ENCODE measurements at regions not wholly inside any gene's neighbourhood (a gene's known extent, or its start where the extent isn't known, plus 50 kb on each side); places are given as distances from the start of the nearest gene placed in this dataset.

DNA sequence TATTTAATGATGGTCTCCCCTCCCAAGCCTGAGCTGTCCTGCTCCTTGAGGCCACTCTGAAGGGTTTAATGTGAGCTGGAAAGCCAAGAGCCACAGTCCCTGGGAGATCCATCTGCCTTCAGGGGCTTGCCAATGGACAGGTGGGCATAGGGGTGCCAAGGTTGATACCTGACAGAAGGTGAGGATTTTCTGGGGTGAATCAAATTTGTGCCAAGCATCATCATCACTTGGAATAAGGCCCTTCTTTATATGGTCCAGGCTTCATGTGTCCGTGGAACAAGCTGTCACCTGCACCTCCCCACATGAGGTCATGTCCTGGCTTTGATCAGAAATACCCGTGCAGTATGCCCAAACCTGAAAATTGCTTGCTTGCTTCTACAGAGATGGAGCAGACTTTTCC is 71.9 kb upstream of the CTNNB1 start:
- WGBS, 2 donors, result 95 to 96% methylated on average over 2 of the region's 2 CpGs
- TF ChIP-seq, protein P1, sequence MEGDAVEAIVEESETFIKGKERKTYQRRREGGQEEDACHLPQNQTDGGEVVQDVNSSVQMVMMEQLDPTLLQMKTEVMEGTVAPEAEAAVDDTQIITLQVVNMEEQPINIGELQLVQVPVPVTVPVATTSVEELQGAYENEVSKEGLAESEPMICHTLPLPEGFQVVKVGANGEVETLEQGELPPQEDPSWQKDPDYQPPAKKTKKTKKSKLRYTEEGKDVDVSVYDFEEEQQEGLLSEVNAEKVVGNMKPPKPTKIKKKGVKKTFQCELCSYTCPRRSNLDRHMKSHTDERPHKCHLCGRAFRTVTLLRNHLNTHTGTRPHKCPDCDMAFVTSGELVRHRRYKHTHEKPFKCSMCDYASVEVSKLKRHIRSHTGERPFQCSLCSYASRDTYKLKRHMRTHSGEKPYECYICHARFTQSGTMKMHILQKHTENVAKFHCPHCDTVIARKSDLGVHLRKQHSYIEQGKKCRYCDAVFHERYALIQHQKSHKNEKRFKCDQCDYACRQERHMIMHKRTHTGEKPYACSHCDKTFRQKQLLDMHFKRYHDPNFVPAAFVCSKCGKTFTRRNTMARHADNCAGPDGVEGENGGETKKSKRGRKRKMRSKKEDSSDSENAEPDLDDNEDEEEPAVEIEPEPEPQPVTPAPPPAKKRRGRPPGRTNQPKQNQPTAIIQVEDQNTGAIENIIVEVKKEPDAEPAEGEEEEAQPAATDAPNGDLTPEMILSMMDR (IDR thresholded peaks at IDR 0.05), result no peak
- no peak for TF ChIP-seq POLR2A (IDR thresholded peaks at IDR 0.05)
- Histone ChIP-seq H3K27ac (no peak overlapping the region), H3K4me3 (no peak overlapping the region), H3K9me3 (no peaks in the 10 kb centered on the region), H3K27me3 (no peaks in the 10 kb centered on the region), H3K36me3 (ENCODE audit: low read depth, missing control alignments) (no peaks in the 10 kb centered on the region), H3K4me1 (no peaks in the 10 kb centered on the region)
- no peak for DNase-seq
- intact Hi-C loops (cut with DNase I; ENCODE audit: low total_unique reads), result no loop called here

DNA sequence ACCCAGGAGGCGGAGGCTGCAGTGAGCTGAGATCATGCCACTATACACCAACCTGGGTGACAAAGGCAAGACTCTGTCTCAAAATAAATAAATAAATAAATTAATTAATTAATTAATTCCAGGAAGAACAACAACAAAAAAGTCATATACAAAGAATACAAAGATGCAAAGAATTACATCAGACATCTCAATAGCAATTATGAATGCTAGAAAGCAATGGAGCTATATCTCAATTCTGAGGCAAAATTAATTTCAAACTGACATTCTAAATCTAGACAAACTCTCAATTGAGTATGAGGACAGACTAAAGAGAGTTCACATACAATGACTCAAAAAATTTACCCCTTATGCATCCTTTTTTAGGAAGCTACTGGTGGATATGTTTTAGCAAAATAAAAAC is 69.6 kb upstream of the CTNNB1 start:
- intact Hi-C loops (cut with DNase I; ENCODE audit: low total_unique reads), result no loop called here

DNA sequence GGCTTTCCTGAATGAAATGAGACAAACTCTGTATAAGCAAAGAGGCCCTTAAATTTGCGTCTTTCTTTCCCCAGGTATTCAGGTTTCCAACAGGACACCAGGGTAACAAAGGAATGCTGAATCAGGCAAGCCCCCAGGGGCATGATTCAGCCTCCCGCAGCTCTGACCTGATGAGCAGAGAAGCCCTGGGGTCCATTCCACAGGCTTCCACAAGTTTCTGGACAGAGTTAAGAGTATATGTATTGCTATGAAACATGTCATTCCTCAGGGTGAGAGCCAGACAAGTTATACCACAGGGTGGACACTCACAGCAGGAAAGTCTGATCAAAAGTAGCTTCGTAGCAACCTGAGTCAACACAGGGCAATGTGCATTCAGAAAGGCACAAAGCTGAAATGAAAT is 68.1 kb upstream of the CTNNB1 start:
- no peaks in the 10 kb centered on the region for H3K27me3 ChIP-seq
- H3K4me1 ChIP-seq, result no peaks in the 10 kb centered on the region
- TF ChIP-seq, protein P1 (IDR thresholded peaks at IDR 0.05), result no peak
- TF ChIP-seq POLR2A (IDR thresholded peaks at IDR 0.05), result no peak
- H3K36me3 ChIP-seq (ENCODE audit: low read depth, missing control alignments), result no peaks in the 10 kb centered on the region
- 81 to 92% methylated on average over 3 of the region's 3 CpGs for WGBS, 2 donors
- H3K27ac ChIP-seq, result no peak overlapping the region
- intact Hi-C loops (cut with DNase I; ENCODE audit: low total_unique reads), result no loop called here
- no peaks in the 10 kb centered on the region for H3K9me3 ChIP-seq
- DNase-seq, result no peak
- H3K4me3 ChIP-seq, result no peak overlapping the region

More for the DNA sequence above, 69.6 kb upstream of the CTNNB1 start:
- Histone ChIP-seq H3K4me3 (no peak overlapping the region), H3K36me3 (ENCODE audit: low read depth, missing control alignments) (no peaks in the 10 kb centered on the region), H3K4me1 (no peaks in the 10 kb centered on the region), H3K27ac (no peak overlapping the region), H3K27me3 (no peaks in the 10 kb centered on the region), H3K9me3 (no peaks in the 10 kb centered on the region)
- WGBS, 2 donors, result 100% methylated on average over 1 of the region's 1 CpG
- TF ChIP-seq, protein P1 (IDR thresholded peaks at IDR 0.05), result no peak
- TF ChIP-seq POLR2A (IDR thresholded peaks at IDR 0.05), result no peak
- no peak for DNase-seq

DNA sequence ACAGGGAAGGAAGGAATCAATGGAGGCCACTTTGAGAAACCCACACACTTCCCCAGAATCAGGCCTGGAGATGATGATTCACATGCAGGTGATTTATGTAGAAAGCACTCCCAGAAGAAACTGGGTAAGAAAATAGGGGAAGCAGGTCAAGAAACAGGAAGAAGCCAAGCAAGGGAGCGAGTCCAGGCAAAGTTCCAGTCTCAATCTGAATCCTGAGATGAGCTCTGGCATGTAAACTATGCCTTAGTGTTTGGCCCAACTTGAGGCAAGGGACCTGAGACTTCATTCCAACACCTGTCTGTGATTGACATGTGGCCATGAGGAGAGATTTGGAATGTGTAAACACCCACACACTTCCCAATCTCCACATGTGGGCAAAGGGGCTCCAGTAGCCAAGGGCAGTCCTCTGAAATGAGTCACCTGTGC is 61.6 kb upstream of the CTNNB1 start:
- Histone ChIP-seq H3K4me1 (no peaks in the 10 kb centered on the region), H3K4me3 (no peak overlapping the region), H3K27ac (no peak overlapping the region), H3K9me3 (no peaks in the 10 kb centered on the region), H3K36me3 (ENCODE audit: low read depth, missing control alignments) (no peaks in the 10 kb centered on the region), H3K27me3 (no peaks in the 10 kb centered on the region)
- no peak for TF ChIP-seq POLR2A (IDR thresholded peaks at IDR 0.05)
- TF ChIP-seq, protein P1 (IDR thresholded peaks at IDR 0.05), result no peak
- DNase-seq, result no peak
- WGBS, 2 donors, result 83 to 93% methylated on average over 1 of the region's 1 CpG
- intact Hi-C loops (cut with DNase I; ENCODE audit: low total_unique reads), result no loop called here

DNA sequence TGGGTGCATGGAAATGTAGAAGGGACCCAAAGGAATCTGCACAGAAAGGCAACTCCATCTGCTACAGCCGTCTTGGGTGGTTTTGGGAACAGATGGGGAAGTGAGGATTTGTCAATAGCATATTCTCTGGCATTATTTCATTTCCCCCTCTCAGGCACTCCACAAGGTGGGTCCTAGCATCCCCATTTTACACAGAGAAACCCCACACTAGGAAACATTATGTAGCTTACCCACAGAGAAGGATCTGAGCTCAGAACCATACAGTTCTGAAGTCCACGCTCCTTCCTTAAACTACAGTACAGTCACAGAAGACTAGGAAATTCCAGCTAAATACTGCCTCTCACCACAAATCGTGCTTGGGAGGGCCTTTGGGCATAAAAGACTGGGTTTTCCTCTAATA is 61.2 kb upstream of the CTNNB1 start:
- H3K27me3 ChIP-seq, result no peaks in the 10 kb centered on the region
- H3K36me3 ChIP-seq (ENCODE audit: low read depth, missing control alignments), result no peaks in the 10 kb centered on the region
- no peak overlapping the region for H3K4me3 ChIP-seq
- WGBS, 2 donors, result 84 to 93% methylated on average over 3 of the region's 3 CpGs
- H3K9me3 ChIP-seq, result no peaks in the 10 kb centered on the region
- no peaks in the 10 kb centered on the region for H3K4me1 ChIP-seq
- TF ChIP-seq, protein P1 (IDR thresholded peaks at IDR 0.05), result no peak
- TF ChIP-seq POLR2A (IDR thresholded peaks at IDR 0.05), result no peak
- no peak overlapping the region for H3K27ac ChIP-seq
- intact Hi-C loops (cut with DNase I; ENCODE audit: low total_unique reads), result no loop called here
- DNase-seq, result no peak

Measured in testis (tissue), 2 donors.